Fibroblast of lung (primary cell): ENCODE measurements at regions not wholly inside any gene's neighbourhood (a gene's known extent, or its start where the extent isn't known, plus 50 kb on each side); places are given as distances from the start of the nearest gene placed in this dataset.

Experiments used
- CTCF ChIP-seq, 2 donors: IDR thresholded peaks in 1 of 2; conservative IDR thresholded peaks in 1 of 2; 1 replicate in 1 of 2; 2 replicates in 1 of 2; pipeline ENCODE4 v1.5.1; 2011 to 2012; ENCODE audit warnings: low read length in 2 of 2, control low read depth in 1 of 2, inconsistent platforms in 1 of 2, low read depth in 1 of 2, mild to moderate bottlenecking in 1 of 2
- EZH2 ChIP-seq: IDR thresholded peaks from 2 replicates; pipeline ENCODE4 v1.5.1; 2012; ENCODE audit warnings: low read length, control low read depth, mild to moderate bottlenecking; ENCODE audit errors: missing control alignments

DNA sequence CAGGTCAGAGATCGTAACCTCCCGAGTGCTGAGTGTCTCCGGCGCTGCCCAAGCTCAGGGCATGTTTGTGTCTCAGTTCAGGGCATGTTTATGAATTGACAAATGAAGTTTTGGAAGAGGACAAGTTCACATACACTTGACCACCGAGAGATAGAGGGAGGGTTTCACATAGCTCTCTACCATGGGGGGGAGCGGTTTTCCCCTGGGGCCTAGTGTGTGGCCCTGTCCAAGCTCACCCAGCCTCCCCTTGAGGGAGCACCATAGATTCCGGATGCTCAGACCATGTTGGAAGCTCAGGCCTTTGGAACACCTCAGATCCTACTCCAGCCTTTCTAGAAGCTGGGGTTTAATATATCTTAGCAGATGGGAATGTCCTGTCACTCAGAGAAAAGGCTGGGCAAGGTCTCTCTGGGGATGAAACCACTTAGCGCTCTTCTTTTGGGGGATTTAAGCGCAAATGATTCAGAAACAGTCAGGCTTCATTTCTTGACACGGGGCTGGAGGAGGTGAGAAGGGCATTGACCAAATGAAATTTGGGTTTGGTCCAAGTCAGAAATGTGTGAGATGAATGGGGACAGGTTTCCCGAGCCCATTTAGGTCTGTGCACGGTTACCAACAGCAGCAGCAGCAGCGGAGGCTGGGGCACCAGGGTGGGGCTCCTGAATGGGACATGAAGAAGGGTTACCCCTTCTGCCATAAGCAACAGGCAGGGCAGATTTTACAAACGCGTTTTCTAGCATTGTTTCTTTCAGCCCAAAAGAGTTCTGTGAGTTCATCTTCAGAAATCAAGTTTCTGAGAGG is 96.6 kb downstream of the METRNL start:
- no peak for TF ChIP-seq CTCF (conservative IDR thresholded peaks at IDR 0.05 in 1 of 2, IDR thresholded peaks at IDR 0.05 in 1 of 2; ENCODE audit: low read depth in 1 of 2, low read length in 2 of 2)
- TF ChIP-seq EZH2: no peak
